ENCODE measurements at regions not wholly inside any gene's neighbourhood (a gene's known extent, or its start where the extent isn't known, plus 50 kb on each side); places are given as distances from the start of the nearest gene placed in this dataset.

DNA sequence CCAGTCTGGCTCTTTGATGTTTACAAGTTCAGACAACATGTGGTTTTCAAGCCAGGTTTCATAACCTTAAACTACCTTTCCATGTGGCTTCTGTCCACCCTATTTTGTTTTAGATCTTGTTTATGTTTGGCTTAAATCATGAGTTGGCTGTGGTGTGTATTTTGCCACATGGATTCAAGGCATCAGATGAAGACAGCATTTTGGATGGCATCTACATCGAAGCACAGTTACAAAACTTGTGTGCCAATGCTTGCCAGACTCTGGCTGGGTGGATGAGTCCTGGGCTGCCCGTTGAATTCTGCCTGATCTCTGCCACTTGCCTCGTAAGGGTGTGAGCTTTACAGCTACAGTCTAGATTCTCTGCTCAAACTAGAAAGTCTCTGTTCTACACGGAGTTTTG is 335.3 kb downstream of the MYCN start:
- Histone ChIP-seq H3K79me2 (replicated peaks; ENCODE audit: insufficient read depth, low read length) (no peaks in the 10 kb centered on the region), H3K9me2 (ENCODE audit: insufficient read depth, low read length) (no peaks in the 10 kb centered on the region), H4K20me1 (ENCODE audit: insufficient read depth) (no peaks in the 10 kb centered on the region), H3K27me3 (ENCODE audit: insufficient read depth, low read depth, low read length) (no peaks in the 10 kb centered on the region), H3F3A (ENCODE audit: insufficient read depth, low read length, poor library complexity, severe bottlenecking) (no peaks in the 10 kb centered on the region), H3K9me3 (ENCODE audit: low read length) (no peaks in the 10 kb centered on the region), H2AFZ (ENCODE audit: low read depth, low read length) (no peak overlapping the region), H3K9ac (ENCODE audit: low read length) (no peak overlapping the region), H3K27ac (ENCODE audit: low read length) (no peak overlapping the region), H3K36me3 (ENCODE audit: insufficient read depth, low read length) (no peaks in the 10 kb centered on the region), H3K4me3 (ENCODE audit: low read length) (no peak overlapping the region), H3K4me2 (ENCODE audit: low read length) (no peak overlapping the region)
- TF ChIP-seq RAD21 (conservative IDR thresholded peaks at IDR 0.05) (no peak), EZH2 (IDR thresholded peaks at IDR 0.05; ENCODE audit: borderline replicate concordance, insufficient read depth, low read length, poor library complexity, severe bottlenecking) (no peak), EP300 (conservative IDR thresholded peaks at IDR 0.05; ENCODE audit: poor library complexity, severe bottlenecking) (no peak), SMC3 (conservative IDR thresholded peaks at IDR 0.05; ENCODE audit: poor library complexity) (no peak), TAF1 (IDR thresholded peaks at IDR 0.05; ENCODE audit: low read depth) (no peak), POLR2AphosphoS5 (IDR thresholded peaks at IDR 0.05) (no peak), MXI1 (conservative IDR thresholded peaks at IDR 0.05; ENCODE audit: poor library complexity, severe bottlenecking) (no peak)
- TF ChIP-seq, protein P1, sequence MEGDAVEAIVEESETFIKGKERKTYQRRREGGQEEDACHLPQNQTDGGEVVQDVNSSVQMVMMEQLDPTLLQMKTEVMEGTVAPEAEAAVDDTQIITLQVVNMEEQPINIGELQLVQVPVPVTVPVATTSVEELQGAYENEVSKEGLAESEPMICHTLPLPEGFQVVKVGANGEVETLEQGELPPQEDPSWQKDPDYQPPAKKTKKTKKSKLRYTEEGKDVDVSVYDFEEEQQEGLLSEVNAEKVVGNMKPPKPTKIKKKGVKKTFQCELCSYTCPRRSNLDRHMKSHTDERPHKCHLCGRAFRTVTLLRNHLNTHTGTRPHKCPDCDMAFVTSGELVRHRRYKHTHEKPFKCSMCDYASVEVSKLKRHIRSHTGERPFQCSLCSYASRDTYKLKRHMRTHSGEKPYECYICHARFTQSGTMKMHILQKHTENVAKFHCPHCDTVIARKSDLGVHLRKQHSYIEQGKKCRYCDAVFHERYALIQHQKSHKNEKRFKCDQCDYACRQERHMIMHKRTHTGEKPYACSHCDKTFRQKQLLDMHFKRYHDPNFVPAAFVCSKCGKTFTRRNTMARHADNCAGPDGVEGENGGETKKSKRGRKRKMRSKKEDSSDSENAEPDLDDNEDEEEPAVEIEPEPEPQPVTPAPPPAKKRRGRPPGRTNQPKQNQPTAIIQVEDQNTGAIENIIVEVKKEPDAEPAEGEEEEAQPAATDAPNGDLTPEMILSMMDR (IDR thresholded peaks at IDR 0.05; ENCODE audit: poor library complexity, severe bottlenecking), result no peak
- TF ChIP-seq, protein P2, sequence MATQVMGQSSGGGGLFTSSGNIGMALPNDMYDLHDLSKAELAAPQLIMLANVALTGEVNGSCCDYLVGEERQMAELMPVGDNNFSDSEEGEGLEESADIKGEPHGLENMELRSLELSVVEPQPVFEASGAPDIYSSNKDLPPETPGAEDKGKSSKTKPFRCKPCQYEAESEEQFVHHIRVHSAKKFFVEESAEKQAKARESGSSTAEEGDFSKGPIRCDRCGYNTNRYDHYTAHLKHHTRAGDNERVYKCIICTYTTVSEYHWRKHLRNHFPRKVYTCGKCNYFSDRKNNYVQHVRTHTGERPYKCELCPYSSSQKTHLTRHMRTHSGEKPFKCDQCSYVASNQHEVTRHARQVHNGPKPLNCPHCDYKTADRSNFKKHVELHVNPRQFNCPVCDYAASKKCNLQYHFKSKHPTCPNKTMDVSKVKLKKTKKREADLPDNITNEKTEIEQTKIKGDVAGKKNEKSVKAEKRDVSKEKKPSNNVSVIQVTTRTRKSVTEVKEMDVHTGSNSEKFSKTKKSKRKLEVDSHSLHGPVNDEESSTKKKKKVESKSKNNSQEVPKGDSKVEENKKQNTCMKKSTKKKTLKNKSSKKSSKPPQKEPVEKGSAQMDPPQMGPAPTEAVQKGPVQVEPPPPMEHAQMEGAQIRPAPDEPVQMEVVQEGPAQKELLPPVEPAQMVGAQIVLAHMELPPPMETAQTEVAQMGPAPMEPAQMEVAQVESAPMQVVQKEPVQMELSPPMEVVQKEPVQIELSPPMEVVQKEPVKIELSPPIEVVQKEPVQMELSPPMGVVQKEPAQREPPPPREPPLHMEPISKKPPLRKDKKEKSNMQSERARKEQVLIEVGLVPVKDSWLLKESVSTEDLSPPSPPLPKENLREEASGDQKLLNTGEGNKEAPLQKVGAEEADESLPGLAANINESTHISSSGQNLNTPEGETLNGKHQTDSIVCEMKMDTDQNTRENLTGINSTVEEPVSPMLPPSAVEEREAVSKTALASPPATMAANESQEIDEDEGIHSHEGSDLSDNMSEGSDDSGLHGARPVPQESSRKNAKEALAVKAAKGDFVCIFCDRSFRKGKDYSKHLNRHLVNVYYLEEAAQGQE (IDR thresholded peaks at IDR 0.05; ENCODE audit: borderline replicate concordance), result no peak

DNA sequence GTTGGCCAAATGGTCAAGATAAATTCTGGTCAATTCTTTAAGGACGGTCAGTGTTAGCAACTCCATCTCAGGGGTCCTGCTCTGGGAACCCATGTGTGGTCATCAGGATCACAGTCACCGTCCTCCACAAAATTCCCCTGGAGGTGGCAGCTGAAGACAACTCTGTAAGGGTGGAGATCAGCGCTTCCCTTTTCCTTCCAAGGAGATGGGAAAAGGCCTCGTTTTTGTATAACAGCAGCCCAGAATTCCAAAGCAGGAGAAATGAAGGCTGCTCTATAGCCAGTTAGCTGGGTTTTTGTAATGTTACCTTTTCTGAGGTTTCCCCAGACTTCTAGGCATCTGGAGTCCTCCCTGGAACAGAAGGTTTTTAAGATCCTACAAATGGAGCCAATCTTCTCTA is 334.8 kb downstream of the MYCN start:
- no peaks in the 10 kb centered on the region for H3K79me2 ChIP-seq (replicated peaks; ENCODE audit: insufficient read depth, low read length)
- TF ChIP-seq POLR2AphosphoS5 (IDR thresholded peaks at IDR 0.05), result no peak
- no peak for TF ChIP-seq EZH2 (IDR thresholded peaks at IDR 0.05; ENCODE audit: borderline replicate concordance, insufficient read depth, low read length, poor library complexity, severe bottlenecking)
- no peak for TF ChIP-seq TAF1 (IDR thresholded peaks at IDR 0.05; ENCODE audit: low read depth)
- TF ChIP-seq, protein P1 (IDR thresholded peaks at IDR 0.05; ENCODE audit: poor library complexity, severe bottlenecking), result no peak
- no peak for TF ChIP-seq EP300 (conservative IDR thresholded peaks at IDR 0.05; ENCODE audit: poor library complexity, severe bottlenecking)
- no peak for TF ChIP-seq SMC3 (conservative IDR thresholded peaks at IDR 0.05; ENCODE audit: poor library complexity)
- TF ChIP-seq, protein P2 (IDR thresholded peaks at IDR 0.05; ENCODE audit: borderline replicate concordance), result no peak
- no peak for TF ChIP-seq MXI1 (conservative IDR thresholded peaks at IDR 0.05; ENCODE audit: poor library complexity, severe bottlenecking)
- TF ChIP-seq RAD21 (conservative IDR thresholded peaks at IDR 0.05), result no peak
- no peaks in the 10 kb centered on the region for H3K9me3 ChIP-seq (ENCODE audit: low read length)
- H3K36me3 ChIP-seq (ENCODE audit: insufficient read depth, low read length), result no peaks in the 10 kb centered on the region
- no peaks in the 10 kb centered on the region for H3K27me3 ChIP-seq (ENCODE audit: insufficient read depth, low read depth, low read length)
- no peaks in the 10 kb centered on the region for H3F3A ChIP-seq (ENCODE audit: insufficient read depth, low read length, poor library complexity, severe bottlenecking)
- no peak overlapping the region for H2AFZ ChIP-seq (ENCODE audit: low read depth, low read length)
- H3K9ac ChIP-seq (ENCODE audit: low read length), result no peak overlapping the region
- H3K4me2 ChIP-seq (ENCODE audit: low read length), result no peak overlapping the region
- H3K4me3 ChIP-seq (ENCODE audit: low read length), result no peak overlapping the region
- H3K27ac ChIP-seq (ENCODE audit: low read length), result no peak overlapping the region
- H4K20me1 ChIP-seq (ENCODE audit: insufficient read depth), result no peaks in the 10 kb centered on the region
- H3K9me2 ChIP-seq (ENCODE audit: insufficient read depth, low read length), result no peaks in the 10 kb centered on the region
